Smooth muscle cell (in vitro differentiated cells): ENCODE measurements at regions not wholly inside any gene's neighbourhood (a gene's known extent, or its start where the extent isn't known, plus 50 kb on each side); places are given as distances from the start of the nearest gene placed in this dataset.
"Not testable (repeated sequence)": the region's sequence is repeated elsewhere in the genome, so short reads cannot be mapped to it uniquely, and the experiment has no call there.

Experiments
- DNase-seq: peaks from one replicate; lab custom pipeline; 2025; ENCODE audit not compliant: unreplicated experiment; lab: John Stamatoyannopoulos, UW
- H2AFZ ChIP-seq: fragments of 200-600 bp; sonication (generic); 2 replicates; pipeline ENCODE4 v1.6.0; 2016; ENCODE audit warnings: antibody characterized with exemption, low read depth, mild to moderate bottlenecking
- H3F3A ChIP-seq: fragments of 200-600 bp; sonication (generic); 2 replicates; pipeline ENCODE4 v1.6.0; 2017; ENCODE audit warnings: antibody characterized with exemption, low read depth
- H3K27ac ChIP-seq: fragments of 200-600 bp; sonication (generic); 2 replicates; pipeline ENCODE4 v1.5.1; 2016; ENCODE audit warnings: low read depth, mild to moderate bottlenecking
- H3K27me3 ChIP-seq: fragments of 200-600 bp; sonication (generic); 2 replicates; pipeline ENCODE4 v1.6.1; 2016; ENCODE audit warnings: low read depth, mild to moderate bottlenecking
- H3K36me3 ChIP-seq: fragments of 200-600 bp; sonication (generic); 2 replicates; pipeline ENCODE4 v1.5.1; 2016; ENCODE audit warnings: low read depth
- H3K4me1 ChIP-seq: fragments of 200-600 bp; sonication (generic); 2 replicates; pipeline ENCODE4 v1.5.1; 2016; ENCODE audit warnings: low read depth
- H3K4me2 ChIP-seq: fragments of 200-600 bp; sonication (generic); 2 replicates; pipeline ENCODE4 v1.6.0; 2016; ENCODE audit warnings: mild to moderate bottlenecking
- H3K4me3 ChIP-seq: fragments of 200-600 bp; sonication (generic); 2 replicates; pipeline ENCODE4 v1.5.1; 2016; ENCODE audit warnings: mild to moderate bottlenecking
- H3K79me2 ChIP-seq: fragments of 200-600 bp; sonication (generic); 2 replicates; pipeline ENCODE4 v1.6.0; 2016; ENCODE audit warnings: low read depth, mild to moderate bottlenecking
- H3K9ac ChIP-seq: fragments of 200-600 bp; sonication (generic); 2 replicates; pipeline ENCODE4 v1.6.0; 2016; ENCODE audit warnings: low read depth
- H3K9me3 ChIP-seq: fragments of 200-600 bp; sonication (generic); replicated peaks from 2 replicates; pipeline ENCODE4 v1.5.1; 2016; ENCODE audit warnings: low read depth
- H4K20me1 ChIP-seq: fragments of 200-600 bp; sonication (generic); 2 replicates; pipeline ENCODE4 v1.6.0; 2016; ENCODE audit warnings: low read depth
- WGBS: methylation state at CpG from one replicate; pipeline ENCODE4 v1.1.7; 2016; ENCODE audit warnings: low lambda C conversion rate; 5-methylcytosine and 5-hydroxymethylcytosine counted together
- TF ChIP-seq, protein P1 (sequence below): fragments of 200-600 bp; sonication (generic); IDR thresholded peaks from 2 replicates; pipeline ENCODE4 v1.5.1; 2017; ENCODE audit warnings: borderline replicate concordance, mild to moderate bottlenecking, antibody characterized with exemption; ENCODE audit not compliant: insufficient read depth, poor library complexity, severe bottlenecking

DNA sequence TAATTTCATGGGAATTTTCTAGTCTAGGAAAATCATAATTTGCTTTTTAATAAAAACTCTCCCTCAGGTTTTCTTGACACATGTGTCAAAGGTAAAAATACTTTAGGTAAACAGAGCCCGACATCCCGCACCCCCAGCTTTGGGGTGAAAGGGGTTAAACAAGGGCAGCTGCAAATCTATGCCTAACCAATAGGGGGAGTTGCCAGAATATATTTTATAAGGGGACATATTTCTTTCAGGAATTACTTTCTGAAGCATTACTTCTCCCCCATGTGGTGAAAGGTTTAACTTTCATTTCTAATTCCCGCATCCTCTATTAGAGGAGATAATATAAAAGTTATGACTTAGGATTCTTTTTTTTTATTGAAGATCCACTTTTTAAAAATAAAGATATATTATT, 53.9 kb upstream of the HEPH start:
- Histone ChIP-seq H3K4me2 (no peak overlapping the region), H3K9ac (no peak overlapping the region), H3F3A (no peaks in the 10 kb centered on the region), H4K20me1 (no peaks in the 10 kb centered on the region), H3K4me3 (no peak overlapping the region), H3K79me2 (no peaks in the 10 kb centered on the region), H3K27me3 (no peaks in the 10 kb centered on the region), H3K4me1 (no peaks in the 10 kb centered on the region), H3K9me3 (no peaks in the 10 kb centered on the region), H2AFZ (no peak overlapping the region), H3K27ac (no peak overlapping the region), H3K36me3 (no peaks in the 10 kb centered on the region)
- WGBS: 71% methylated on average over 3 of the region's 3 CpGs
- TF ChIP-seq, protein P1, sequence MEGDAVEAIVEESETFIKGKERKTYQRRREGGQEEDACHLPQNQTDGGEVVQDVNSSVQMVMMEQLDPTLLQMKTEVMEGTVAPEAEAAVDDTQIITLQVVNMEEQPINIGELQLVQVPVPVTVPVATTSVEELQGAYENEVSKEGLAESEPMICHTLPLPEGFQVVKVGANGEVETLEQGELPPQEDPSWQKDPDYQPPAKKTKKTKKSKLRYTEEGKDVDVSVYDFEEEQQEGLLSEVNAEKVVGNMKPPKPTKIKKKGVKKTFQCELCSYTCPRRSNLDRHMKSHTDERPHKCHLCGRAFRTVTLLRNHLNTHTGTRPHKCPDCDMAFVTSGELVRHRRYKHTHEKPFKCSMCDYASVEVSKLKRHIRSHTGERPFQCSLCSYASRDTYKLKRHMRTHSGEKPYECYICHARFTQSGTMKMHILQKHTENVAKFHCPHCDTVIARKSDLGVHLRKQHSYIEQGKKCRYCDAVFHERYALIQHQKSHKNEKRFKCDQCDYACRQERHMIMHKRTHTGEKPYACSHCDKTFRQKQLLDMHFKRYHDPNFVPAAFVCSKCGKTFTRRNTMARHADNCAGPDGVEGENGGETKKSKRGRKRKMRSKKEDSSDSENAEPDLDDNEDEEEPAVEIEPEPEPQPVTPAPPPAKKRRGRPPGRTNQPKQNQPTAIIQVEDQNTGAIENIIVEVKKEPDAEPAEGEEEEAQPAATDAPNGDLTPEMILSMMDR: peak; percentile 49
- DNase-seq: no peak

DNA sequence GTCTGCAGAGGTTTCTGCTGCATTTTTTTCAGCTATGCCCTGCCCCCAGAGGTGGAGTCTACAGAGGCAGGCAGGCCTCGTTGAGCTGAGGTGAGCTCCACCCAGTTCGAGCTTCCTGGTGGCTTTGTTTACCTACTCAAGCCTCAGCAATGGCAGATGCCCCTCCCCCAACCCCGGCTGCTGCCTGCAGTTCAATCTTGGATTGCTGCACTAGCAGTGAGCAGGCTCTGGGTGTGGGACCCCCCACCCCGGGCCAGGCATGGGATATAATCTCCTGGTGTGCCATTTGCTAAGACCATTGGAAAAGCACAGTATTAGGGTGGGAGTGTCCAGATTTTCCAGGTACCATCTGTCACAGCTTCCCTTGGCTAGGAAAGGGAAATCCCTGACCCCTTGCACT, 56.2 kb upstream of the HEPH start:
- not testable (repeated sequence) for H3K4me2 ChIP-seq, H3K79me2 ChIP-seq, H3F3A ChIP-seq, H3K9me3 ChIP-seq, H3K4me1 ChIP-seq, DNase-seq, H3K27me3 ChIP-seq, H3K4me3 ChIP-seq, H3K9ac ChIP-seq, H3K36me3 ChIP-seq, H4K20me1 ChIP-seq, H3K27ac ChIP-seq, H2AFZ ChIP-seq
- 70% methylated on average over 4 of the region's 4 CpGs for WGBS

DNA sequence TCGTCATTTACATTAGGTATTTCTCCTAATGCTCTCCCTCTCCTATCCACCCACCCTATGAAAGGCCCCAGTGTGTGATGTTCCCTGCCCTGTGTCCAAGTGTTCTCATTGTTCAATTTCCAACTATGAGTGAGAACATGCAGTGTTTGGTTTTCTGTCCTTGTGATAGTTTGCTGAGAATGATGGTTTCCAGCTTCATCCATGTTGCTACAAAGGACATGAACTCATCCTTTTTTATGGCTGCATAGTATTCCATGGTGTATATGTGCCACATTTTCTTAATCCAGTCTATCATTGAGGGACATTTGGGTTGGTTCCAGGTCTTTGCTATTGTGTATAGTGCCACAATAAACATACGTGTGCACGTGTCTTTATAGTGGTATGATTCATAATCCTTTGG, 61.6 kb upstream of the HEPH start:
- not testable (repeated sequence) for H3K27me3 ChIP-seq, H3K27ac ChIP-seq, H4K20me1 ChIP-seq, H2AFZ ChIP-seq, H3K36me3 ChIP-seq, H3K4me1 ChIP-seq, H3K9ac ChIP-seq, H3K4me2 ChIP-seq, H3K4me3 ChIP-seq, H3F3A ChIP-seq, H3K9me3 ChIP-seq, DNase-seq, H3K79me2 ChIP-seq
- WGBS: 72% methylated on average over 3 of the region's 3 CpGs

DNA sequence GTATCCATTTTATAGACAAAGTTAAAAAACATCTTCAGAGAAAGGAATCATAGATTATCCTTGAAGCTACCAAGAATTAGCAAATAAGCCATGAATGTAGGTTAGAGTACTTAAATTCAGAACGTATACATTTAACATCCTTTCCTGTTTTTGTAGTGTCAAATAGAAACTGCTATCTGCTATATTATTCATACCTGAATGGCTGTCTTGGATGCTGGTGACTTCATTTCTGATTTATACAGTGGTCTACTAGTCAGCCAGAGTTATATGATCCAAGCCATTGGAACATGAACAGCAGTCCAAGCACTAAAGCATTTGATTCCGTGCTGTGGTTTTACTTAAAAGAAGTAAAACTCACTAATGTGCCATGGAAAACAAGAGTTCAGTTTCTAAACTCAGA, 58.3 kb upstream of the VSIG4 start:
- no peak overlapping the region for H3K4me3 ChIP-seq
- no peak for DNase-seq
- H4K20me1 ChIP-seq: no peaks in the 10 kb centered on the region
- H3K36me3 ChIP-seq: no peaks in the 10 kb centered on the region
- H3K27me3 ChIP-seq: no peaks in the 10 kb centered on the region
- no peaks in the 10 kb centered on the region for H3F3A ChIP-seq
- peaks cover 8% of the 10 kb centered on the region for H3K9me3 ChIP-seq
- 87% methylated on average over 2 of the region's 2 CpGs for WGBS
- H3K4me1 ChIP-seq: no peaks in the 10 kb centered on the region
- H3K27ac ChIP-seq: no peak overlapping the region
- no peak overlapping the region for H3K9ac ChIP-seq
- H2AFZ ChIP-seq: no peak overlapping the region
- TF ChIP-seq, protein P1: no peak
- H3K79me2 ChIP-seq: no peaks in the 10 kb centered on the region
- H3K4me2 ChIP-seq: no peak overlapping the region

DNA sequence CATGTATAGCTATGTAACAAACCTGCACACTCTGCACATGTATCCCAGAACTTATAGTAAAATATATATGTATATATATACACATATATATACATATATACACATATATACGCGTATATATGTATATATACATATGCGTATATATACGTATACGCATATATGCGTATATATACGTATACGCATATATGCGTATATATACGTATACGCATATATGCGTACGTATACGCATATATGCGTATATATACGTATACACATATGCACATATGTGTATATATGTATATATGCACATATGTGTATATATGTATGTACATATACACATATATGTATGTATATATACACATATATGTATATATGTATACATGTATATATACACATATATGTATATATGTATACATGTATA, 57.1 kb upstream of the VSIG4 start:
- not testable (repeated sequence) for H3F3A ChIP-seq, DNase-seq, H3K9ac ChIP-seq, H3K27me3 ChIP-seq, H3K4me1 ChIP-seq, H3K27ac ChIP-seq, H3K79me2 ChIP-seq, H3K9me3 ChIP-seq, H3K4me3 ChIP-seq, H3K4me2 ChIP-seq, H3K36me3 ChIP-seq, H4K20me1 ChIP-seq, H2AFZ ChIP-seq
- 94% methylated on average over 16 of the region's 16 CpGs for WGBS

DNA sequence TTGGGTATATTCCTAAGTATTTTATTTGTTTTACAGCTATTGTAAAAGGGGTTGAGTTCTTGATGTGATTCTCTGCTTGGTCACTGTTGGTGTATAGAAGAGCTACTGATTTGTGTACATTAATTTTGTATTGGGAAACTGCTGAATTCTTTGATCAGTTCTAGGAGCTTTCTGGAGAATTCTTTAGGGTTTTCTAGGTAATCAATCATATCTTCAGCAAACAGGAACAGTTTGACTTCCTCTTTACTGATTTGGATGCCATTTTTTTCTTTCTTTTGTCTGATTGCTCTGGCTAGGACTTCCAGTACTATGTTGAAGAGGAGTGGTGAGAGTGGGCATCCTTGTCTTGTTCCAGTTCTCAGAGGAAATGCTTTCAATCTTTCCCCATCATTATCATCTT, 50.1 kb upstream of the VSIG4 start:
- not testable (repeated sequence) for H3K79me2 ChIP-seq, DNase-seq

More for the DNA sequence above, 50.1 kb upstream of the VSIG4 start:
- H4K20me1 ChIP-seq, H3K4me3 ChIP-seq, H3K9ac ChIP-seq, H3K27me3 ChIP-seq, H3K36me3 ChIP-seq, H3K4me2 ChIP-seq, H3K4me1 ChIP-seq, H3K9me3 ChIP-seq, H2AFZ ChIP-seq, H3K27ac ChIP-seq, H3F3A ChIP-seq: not testable (repeated sequence)
